ENCODE measurements at regions not wholly inside any gene's neighbourhood (a gene's known extent, or its start where the extent isn't known, plus 50 kb on each side); places are given as distances from the start of the nearest gene placed in this dataset.

- DNase-seq = no peak
- Histone ChIP-seq H3K4me3 (no peak overlapping the region), H3K4me1 (no peaks in the 10 kb centered on the region), H3K27me3 (ENCODE audit: low read depth) (no peaks in the 10 kb centered on the region), H3K27ac (no peak overlapping the region), H3K36me3 (no peaks in the 10 kb centered on the region), H3K9me3 (no peaks in the 10 kb centered on the region)
- no peak for TF ChIP-seq CTCF (IDR thresholded peaks at IDR 0.05)
- ATAC-seq = no peak
- intact Hi-C loops (cut with DNase I) = no loop called here
Measured at GRCh38 chr3:111324151-111324550, 217.8 kb upstream of the CD96 start.

GRCh38 chr3:111324645-111325044, 217.4 kb upstream of the CD96 start:
- no peaks in the 10 kb centered on the region for H3K36me3 ChIP-seq
- H3K9me3 ChIP-seq = no peaks in the 10 kb centered on the region
- ATAC-seq (no peak), DNase-seq (no peak)
- H3K27ac ChIP-seq = no peak overlapping the region
- H3K4me3 ChIP-seq = no peak overlapping the region
- TF ChIP-seq CTCF (IDR thresholded peaks at IDR 0.05) = no peak
- no peaks in the 10 kb centered on the region for H3K27me3 ChIP-seq (ENCODE audit: low read depth)
- no peaks in the 10 kb centered on the region for H3K4me1 ChIP-seq
- intact Hi-C loops (cut with DNase I) = no loop called here

- no peak for DNase-seq
- H3K27me3 ChIP-seq (ENCODE audit: low read depth) = no peaks in the 10 kb centered on the region
- no peaks in the 10 kb centered on the region for H3K9me3 ChIP-seq
- no peaks in the 10 kb centered on the region for H3K36me3 ChIP-seq
- no peaks in the 10 kb centered on the region for H3K4me1 ChIP-seq
- H3K4me3 ChIP-seq = no peak overlapping the region
- no peak overlapping the region for H3K27ac ChIP-seq
- intact Hi-C loops (cut with DNase I) = no loop called here
- no peak for TF ChIP-seq CTCF (IDR thresholded peaks at IDR 0.05)
- no peak for ATAC-seq
Measured at GRCh38 chr3:111325160-111325718, 216.8 kb upstream of the CD96 start.

- TF ChIP-seq CTCF (IDR thresholded peaks at IDR 0.05) = no peak
Measured at GRCh38 chr3:111326144-111326995, 215.6 kb upstream of the CD96 start.

GRCh38 chr3:111331306-111331705, 210.7 kb upstream of the CD96 start:
- ATAC-seq = no peak
- no peak overlapping the region for H3K4me3 ChIP-seq
- no peaks in the 10 kb centered on the region for H3K4me1 ChIP-seq
- no peaks in the 10 kb centered on the region for H3K9me3 ChIP-seq
- no peak overlapping the region for H3K27ac ChIP-seq
- no peak for DNase-seq
- H3K27me3 ChIP-seq (ENCODE audit: low read depth) = no peaks in the 10 kb centered on the region
- intact Hi-C loops (cut with DNase I) = no loop called here
- H3K36me3 ChIP-seq = no peaks in the 10 kb centered on the region
- no peak for TF ChIP-seq CTCF (IDR thresholded peaks at IDR 0.05)

More at GRCh38 chr3:111326144-111326995, 215.6 kb upstream of the CD96 start:
- Histone ChIP-seq H3K4me1 (no peaks in the 10 kb centered on the region), H3K27ac (no peak overlapping the region), H3K36me3 (no peaks in the 10 kb centered on the region), H3K4me3 (no peak overlapping the region), H3K9me3 (no peaks in the 10 kb centered on the region), H3K27me3 (ENCODE audit: low read depth) (no peaks in the 10 kb centered on the region)
- ATAC-seq (no peak), DNase-seq (no peak)
- intact Hi-C loops (cut with DNase I) = no loop called here
